Neural crest cell (in vitro differentiated cells): ENCODE measurements at regions not wholly inside any gene's neighbourhood (a gene's known extent, or its start where the extent isn't known, plus 50 kb on each side); places are given as distances from the start of the nearest gene placed in this dataset.

ENCODE experiments used
- DNase-seq: peaks from one replicate; pipeline ENCODE4 v3.0.0; 2021; ENCODE audit warnings: low read depth, mixed read lengths, low spot score
- H3K27ac Mint-ChIP-seq: one replicate; pipeline ENCODE4 v1.8.0; 2021; ENCODE audit warnings: mild to moderate bottlenecking, mixed read lengths; ENCODE audit not compliant: unreplicated experiment
- H3K27me3 Mint-ChIP-seq: 2 replicates; pipeline ENCODE4 v1.8.0; 2021; ENCODE audit warnings: low read depth, mild to moderate bottlenecking, mixed read lengths
- H3K36me3 Mint-ChIP-seq: 2 replicates; pipeline ENCODE4 v1.8.0; 2021; ENCODE audit warnings: low read depth, mild to moderate bottlenecking, mixed read lengths
- H3K4me1 Mint-ChIP-seq: 2 replicates; pipeline ENCODE4 v1.8.0; 2021; ENCODE audit warnings: mixed read lengths
- H3K4me3 Mint-ChIP-seq: one replicate; pipeline ENCODE4 v1.8.0; 2021; ENCODE audit warnings: mild to moderate bottlenecking, mixed read lengths
- H3K9me3 Mint-ChIP-seq: 2 replicates; pipeline ENCODE4 v1.8.0; 2021; ENCODE audit warnings: mixed read lengths
- CTCF ChIP-seq: fragments of 200-600 bp; sonication (generic); conservative IDR thresholded peaks from 2 replicates; pipeline ENCODE4 v1.5.0; 2021; ENCODE audit warnings: antibody characterized with exemption, mild to moderate bottlenecking

GRCh38 chr10:42431095-42431494, 207.3 kb downstream of the ZNF33B start:
- DNase-seq, result no peak

DNA sequence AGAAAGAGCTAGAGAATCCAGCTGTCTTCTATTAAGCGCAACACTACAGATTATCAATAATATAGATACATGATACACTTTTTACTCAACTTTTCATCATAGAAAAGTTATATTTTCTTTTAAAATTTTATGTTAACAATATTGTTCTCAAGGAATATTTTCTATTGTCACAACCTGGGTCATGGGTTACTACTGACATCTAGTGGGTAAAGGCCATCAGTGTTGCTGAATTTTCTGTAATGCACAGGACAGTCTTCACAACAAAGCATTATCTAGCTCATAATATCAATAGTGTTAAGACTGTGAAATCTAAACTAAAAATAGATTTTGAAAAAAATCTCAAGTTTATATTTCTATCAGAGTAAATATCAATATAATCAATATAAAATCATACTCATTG, 209.8 kb downstream of the ZNF33B start:
- Mint-ChIP-seq H3K36me3 (peaks cover 7% of the 10 kb centered on the region), H3K9me3 (peaks cover 9% of the 10 kb centered on the region), H3K27ac (no peak overlapping the region), H3K27me3 (no peaks in the 10 kb centered on the region), H3K4me3 (no peak overlapping the region), H3K4me1 (no peaks in the 10 kb centered on the region)
- DNase-seq, result no peak
- no peak for TF ChIP-seq CTCF

More at GRCh38 chr10:42431095-42431494, 207.3 kb downstream of the ZNF33B start:
- H3K9me3 Mint-ChIP-seq, result peaks cover 16% of the 10 kb centered on the region
- TF ChIP-seq CTCF, result no peak
- no peaks in the 10 kb centered on the region for H3K4me1 Mint-ChIP-seq
- H3K27me3 Mint-ChIP-seq, result no peaks in the 10 kb centered on the region
- H3K36me3 Mint-ChIP-seq, result peaks cover 8% of the 10 kb centered on the region
- no peak overlapping the region for H3K4me3 Mint-ChIP-seq
- no peak overlapping the region for H3K27ac Mint-ChIP-seq

GRCh38 chr10:42422911-42423310, 215.5 kb downstream of the ZNF33B start:
- TF ChIP-seq CTCF, result no peak
- DNase-seq, result no peak
- Mint-ChIP-seq H3K27ac (no peak overlapping the region), H3K27me3 (no peaks in the 10 kb centered on the region), H3K4me1 (no peaks in the 10 kb centered on the region), H3K4me3 (no peak overlapping the region), H3K9me3 (peaks cover 24% of the 10 kb centered on the region), H3K36me3 (peaks cover 16% of the 10 kb centered on the region)

GRCh38 chr10:42421812-42422211, 216.6 kb downstream of the ZNF33B start:
- H3K4me1 Mint-ChIP-seq, result no peaks in the 10 kb centered on the region
- peaks cover 16% of the 10 kb centered on the region for H3K36me3 Mint-ChIP-seq
- H3K27me3 Mint-ChIP-seq, result no peaks in the 10 kb centered on the region
- H3K27ac Mint-ChIP-seq, result no peak overlapping the region
- peaks cover 24% of the 10 kb centered on the region for H3K9me3 Mint-ChIP-seq
- no peak for DNase-seq
- TF ChIP-seq CTCF, result no peak
- no peak overlapping the region for H3K4me3 Mint-ChIP-seq

- Mint-ChIP-seq H3K4me3 (no peak overlapping the region), H3K27ac (no peak overlapping the region), H3K9me3 (peaks cover 28% of the 10 kb centered on the region), H3K4me1 (no peaks in the 10 kb centered on the region), H3K27me3 (no peaks in the 10 kb centered on the region), H3K36me3 (peaks cover 20% of the 10 kb centered on the region)
- TF ChIP-seq CTCF, result no peak
- no peak for DNase-seq
Observed at GRCh38 chr10:42419789-42420188, 218.6 kb downstream of the ZNF33B start.
